ENCODE measurements at regions not wholly inside any gene's neighbourhood (a gene's known extent, or its start where the extent isn't known, plus 50 kb on each side); places are given as distances from the start of the nearest gene placed in this dataset.

DNA sequence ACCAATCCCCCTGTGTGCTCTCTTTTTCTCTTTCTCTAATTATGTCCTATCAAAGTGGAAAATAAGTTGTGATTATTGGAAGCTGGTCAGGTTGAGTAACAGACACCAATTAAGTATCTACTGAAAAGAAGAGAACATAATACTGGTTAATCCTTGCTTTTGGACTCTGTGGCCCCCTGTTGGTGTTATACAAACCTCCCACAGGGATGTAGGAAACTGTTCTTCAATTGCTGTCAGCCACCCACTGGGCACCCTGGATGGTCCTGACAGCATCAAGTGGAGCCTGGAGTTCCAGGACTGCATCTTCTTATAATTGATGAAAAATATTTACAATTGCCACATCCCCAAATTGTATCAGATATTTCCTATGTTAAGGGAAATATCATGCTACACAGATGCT, 939.7 kb downstream of the KCNMA1 start (continued):
- TF ChIP-seq TEAD4 (IDR thresholded peaks at IDR 0.05; ENCODE audit: low read depth, low read length) (no peak), KDM5A (IDR thresholded peaks at IDR 0.05; ENCODE audit: low read length) (no peak), SAP30 (IDR thresholded peaks at IDR 0.05; ENCODE audit: insufficient read depth, insufficient replicate concordance, low read length) (no peak), SUZ12 (IDR thresholded peaks at IDR 0.05; ENCODE audit: low read length) (no peak), POU5F1 (IDR thresholded peaks at IDR 0.05; ENCODE audit: low read depth, low read length) (no peak)
